ENCODE measurements at regions not wholly inside any gene's neighbourhood (a gene's known extent, or its start where the extent isn't known, plus 50 kb on each side); places are given as distances from the start of the nearest gene placed in this dataset.

- no peak for TF ChIP-seq SMC3 (conservative IDR thresholded peaks at IDR 0.05; ENCODE audit: poor library complexity)
- no peak for TF ChIP-seq REST (IDR thresholded peaks at IDR 0.05; ENCODE audit: borderline replicate concordance)
- no peak for TF ChIP-seq CTCF (IDR thresholded peaks at IDR 0.05; ENCODE audit: poor library complexity, severe bottlenecking)
- no peak for TF ChIP-seq EZH2 (IDR thresholded peaks at IDR 0.05; ENCODE audit: borderline replicate concordance, insufficient read depth, low read length, poor library complexity, severe bottlenecking)
- no peak for TF ChIP-seq RAD21 (conservative IDR thresholded peaks at IDR 0.05)
- TF ChIP-seq EP300 (conservative IDR thresholded peaks at IDR 0.05; ENCODE audit: poor library complexity, severe bottlenecking) = no peak
- no peak for TF ChIP-seq POLR2AphosphoS5 (IDR thresholded peaks at IDR 0.05)
- no peak for TF ChIP-seq MXI1 (conservative IDR thresholded peaks at IDR 0.05; ENCODE audit: poor library complexity, severe bottlenecking)
- no peak for TF ChIP-seq TAF1 (IDR thresholded peaks at IDR 0.05; ENCODE audit: low read depth)
- H3K4me3 ChIP-seq (ENCODE audit: low read length) = no peak overlapping the region
Measured at GRCh38 chr5:33271606-33272005, 169.2 kb upstream of the TARS1 start.

GRCh38 chr5:33272288-33272687 lies 168.5 kb upstream of the TARS1 start:
- TF ChIP-seq CTCF (IDR thresholded peaks at IDR 0.05; ENCODE audit: poor library complexity, severe bottlenecking) = no peak
- no peak for TF ChIP-seq MXI1 (conservative IDR thresholded peaks at IDR 0.05; ENCODE audit: poor library complexity, severe bottlenecking)
- no peak for TF ChIP-seq REST (IDR thresholded peaks at IDR 0.05; ENCODE audit: borderline replicate concordance)
- TF ChIP-seq EZH2 (IDR thresholded peaks at IDR 0.05; ENCODE audit: borderline replicate concordance, insufficient read depth, low read length, poor library complexity, severe bottlenecking) = no peak
- TF ChIP-seq SMC3 (conservative IDR thresholded peaks at IDR 0.05; ENCODE audit: poor library complexity) = no peak
- no peak for TF ChIP-seq RAD21 (conservative IDR thresholded peaks at IDR 0.05)
- no peak for TF ChIP-seq POLR2AphosphoS5 (IDR thresholded peaks at IDR 0.05)
- no peak overlapping the region for H3K4me2 ChIP-seq (ENCODE audit: low read length)
- no peaks in the 10 kb centered on the region for H3K9me2 ChIP-seq (ENCODE audit: insufficient read depth, low read length)
- H3K4me3 ChIP-seq (ENCODE audit: low read length) = no peak overlapping the region
- no peak overlapping the region for H2AFZ ChIP-seq (ENCODE audit: low read depth, low read length)
- H3K36me3 ChIP-seq (ENCODE audit: insufficient read depth, low read length) = no peaks in the 10 kb centered on the region
- H4K20me1 ChIP-seq (ENCODE audit: insufficient read depth) = no peaks in the 10 kb centered on the region
- H3K9me3 ChIP-seq (ENCODE audit: low read length) = no peaks in the 10 kb centered on the region
- no peaks in the 10 kb centered on the region for H3K27me3 ChIP-seq (ENCODE audit: insufficient read depth, low read depth, low read length)
- H3K9ac ChIP-seq (ENCODE audit: low read length) = no peak overlapping the region
- no peaks in the 10 kb centered on the region for H3K79me2 ChIP-seq (replicated peaks; ENCODE audit: insufficient read depth, low read length)
- H3K27ac ChIP-seq (ENCODE audit: low read length) = no peak overlapping the region
- H3F3A ChIP-seq (ENCODE audit: insufficient read depth, low read length, poor library complexity, severe bottlenecking) = no peaks in the 10 kb centered on the region

More at GRCh38 chr5:33271606-33272005, 169.2 kb upstream of the TARS1 start:
- Histone ChIP-seq H3K79me2 (replicated peaks; ENCODE audit: insufficient read depth, low read length) (no peaks in the 10 kb centered on the region), H3K9ac (ENCODE audit: low read length) (no peak overlapping the region), H2AFZ (ENCODE audit: low read depth, low read length) (no peak overlapping the region), H3K36me3 (ENCODE audit: insufficient read depth, low read length) (no peaks in the 10 kb centered on the region), H3K9me3 (ENCODE audit: low read length) (no peaks in the 10 kb centered on the region), H3K9me2 (ENCODE audit: insufficient read depth, low read length) (no peaks in the 10 kb centered on the region), H4K20me1 (ENCODE audit: insufficient read depth) (no peaks in the 10 kb centered on the region), H3F3A (ENCODE audit: insufficient read depth, low read length, poor library complexity, severe bottlenecking) (no peaks in the 10 kb centered on the region), H3K27me3 (ENCODE audit: insufficient read depth, low read depth, low read length) (no peaks in the 10 kb centered on the region), H3K4me2 (ENCODE audit: low read length) (no peak overlapping the region), H3K27ac (ENCODE audit: low read length) (no peak overlapping the region)

All from neural cell (in vitro differentiated cells).